Retinal pigment epithelial cell (primary cell): ENCODE measurements at regions not wholly inside any gene's neighbourhood (a gene's known extent, or its start where the extent isn't known, plus 50 kb on each side); places are given as distances from the start of the nearest gene placed in this dataset.
A peak's percentile ranks its signal among the peaks of the same experiment; 100 is the strongest.

ENCODE experiments used
- DNase-seq: peaks from one replicate; pipeline ENCODE4 v3.0.0-alpha.2; 2010; ENCODE audit warnings: low read depth
- H3K4me3 ChIP-seq: 2 replicates; pipeline ENCODE4 v1.5.1; 2011; ENCODE audit warnings: mild to moderate bottlenecking, low read length, control low read depth, moderate library complexity
- TF ChIP-seq, protein P1 (sequence below): conservative IDR thresholded peaks from 2 replicates; pipeline ENCODE4 v1.5.1; 2011; ENCODE audit warnings: low read depth, low read length, control low read depth, inconsistent platforms

DNA sequence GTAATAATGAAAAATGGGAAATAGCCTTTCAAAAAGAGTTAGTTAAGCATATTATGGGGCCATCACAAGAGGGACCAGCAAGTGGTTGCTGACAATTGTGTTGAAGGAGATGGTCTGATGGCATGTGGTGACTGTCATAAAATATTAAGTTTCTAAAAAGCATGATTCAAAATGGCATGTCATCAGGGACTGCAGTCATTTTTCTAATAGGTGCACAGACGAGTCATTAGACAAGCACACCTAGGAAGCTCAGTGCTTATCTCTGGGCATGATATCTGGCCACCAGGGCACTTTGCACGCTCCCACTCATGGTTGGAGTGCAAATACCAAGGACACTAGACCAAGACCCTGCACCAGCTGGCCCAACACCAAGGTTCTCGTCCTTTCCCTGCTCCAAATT lies 226.5 kb downstream of the ANKRD60 start:
- H3K4me3 ChIP-seq: no peak overlapping the region
- TF ChIP-seq, protein P1, sequence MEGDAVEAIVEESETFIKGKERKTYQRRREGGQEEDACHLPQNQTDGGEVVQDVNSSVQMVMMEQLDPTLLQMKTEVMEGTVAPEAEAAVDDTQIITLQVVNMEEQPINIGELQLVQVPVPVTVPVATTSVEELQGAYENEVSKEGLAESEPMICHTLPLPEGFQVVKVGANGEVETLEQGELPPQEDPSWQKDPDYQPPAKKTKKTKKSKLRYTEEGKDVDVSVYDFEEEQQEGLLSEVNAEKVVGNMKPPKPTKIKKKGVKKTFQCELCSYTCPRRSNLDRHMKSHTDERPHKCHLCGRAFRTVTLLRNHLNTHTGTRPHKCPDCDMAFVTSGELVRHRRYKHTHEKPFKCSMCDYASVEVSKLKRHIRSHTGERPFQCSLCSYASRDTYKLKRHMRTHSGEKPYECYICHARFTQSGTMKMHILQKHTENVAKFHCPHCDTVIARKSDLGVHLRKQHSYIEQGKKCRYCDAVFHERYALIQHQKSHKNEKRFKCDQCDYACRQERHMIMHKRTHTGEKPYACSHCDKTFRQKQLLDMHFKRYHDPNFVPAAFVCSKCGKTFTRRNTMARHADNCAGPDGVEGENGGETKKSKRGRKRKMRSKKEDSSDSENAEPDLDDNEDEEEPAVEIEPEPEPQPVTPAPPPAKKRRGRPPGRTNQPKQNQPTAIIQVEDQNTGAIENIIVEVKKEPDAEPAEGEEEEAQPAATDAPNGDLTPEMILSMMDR: no peak
- no peak for DNase-seq

DNA sequence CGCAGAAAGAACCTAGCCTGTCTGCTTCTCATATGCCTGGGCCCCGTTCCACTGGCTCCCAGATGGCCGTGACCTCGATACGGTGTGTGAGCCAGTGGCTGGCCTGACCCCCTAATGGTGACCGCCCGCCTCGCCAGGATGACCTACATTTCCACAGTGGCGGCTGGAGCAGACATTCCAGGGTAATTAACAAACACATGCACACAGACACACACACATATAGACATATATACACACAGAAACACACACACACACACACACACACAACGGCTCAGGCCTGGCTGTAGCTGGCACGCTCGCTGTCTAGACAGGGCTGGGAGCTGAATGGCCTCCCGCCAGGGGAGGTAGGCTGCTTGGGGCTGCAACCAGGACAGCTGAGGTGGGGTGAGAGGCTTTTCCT lies 227.1 kb downstream of the ANKRD60 start:
- TF ChIP-seq, protein P1: no peak
- no peak overlapping the region for H3K4me3 ChIP-seq
- DNase-seq: peak; percentile 46

DNA sequence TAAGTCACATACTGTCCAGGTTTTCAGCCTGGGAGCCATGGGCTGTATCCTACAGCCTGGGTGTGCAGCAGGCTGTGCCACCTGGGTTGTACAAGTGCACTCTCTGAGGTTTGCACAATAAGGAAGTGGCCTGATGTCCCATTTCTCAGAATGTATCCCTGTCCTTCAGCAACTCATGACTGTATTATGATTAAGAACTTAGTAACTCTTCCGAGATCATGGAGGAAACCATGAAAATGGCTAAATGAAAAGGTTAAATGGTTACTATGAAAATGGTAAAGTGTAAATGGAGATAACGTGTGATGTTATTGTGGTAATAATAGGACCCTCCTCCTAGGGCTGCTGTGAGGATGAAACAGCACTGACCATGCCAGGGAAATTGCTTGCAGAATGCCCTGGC lies 227.6 kb downstream of the ANKRD60 start:
- no peak overlapping the region for H3K4me3 ChIP-seq
- no peak for DNase-seq
- TF ChIP-seq, protein P1: no peak

- DNase-seq: no peak
- no peak overlapping the region for H3K4me3 ChIP-seq
- TF ChIP-seq, protein P1: no peak
These were observed 228.9 kb downstream of the ANKRD60 start for GRCh38 chr20:57999465-58000111.

GRCh38 chr20:57998981-57999464 lies 229.4 kb downstream of the ANKRD60 start:
- H3K4me3 ChIP-seq: no peak overlapping the region
- DNase-seq: no peak
- TF ChIP-seq, protein P1: no peak

GRCh38 chr20:57998276-57998675 lies 230.2 kb downstream of the ANKRD60 start:
- no peak for DNase-seq
- H3K4me3 ChIP-seq: no peak overlapping the region
- TF ChIP-seq, protein P1: peak; percentile 30
